ENCODE measurements at regions not wholly inside any gene's neighbourhood (a gene's known extent, or its start where the extent isn't known, plus 50 kb on each side); places are given as distances from the start of the nearest gene placed in this dataset.

GRCh38 chr5:2000591-2000990 lies 117.9 kb upstream of the IRX4 start:
- FAIRE-seq, result no peak
- Histone ChIP-seq H3K4me3 (ENCODE audit: insufficient read depth, low read depth, low read length) (no peak overlapping the region), H3K4me2 (ENCODE audit: low read length) (no peak overlapping the region), H2AFZ (ENCODE audit: low read depth, low read length) (no peak overlapping the region), H3K27ac (ENCODE audit: low read depth, low read length) (no peak overlapping the region), H4K20me1 (ENCODE audit: insufficient read depth, low read length) (no peaks in the 10 kb centered on the region), H3K9ac (ENCODE audit: low read length) (no peak overlapping the region), H3K79me2 (ENCODE audit: insufficient read depth, low read length) (no peaks in the 10 kb centered on the region), H3K36me3 (ENCODE audit: insufficient read depth, low read length) (no peaks in the 10 kb centered on the region), H3K9me3 (ENCODE audit: insufficient read depth, low read depth, low read length) (no peaks in the 10 kb centered on the region), H3K4me1 (ENCODE audit: insufficient read depth, low read length) (no peaks in the 10 kb centered on the region), H3K27me3 (ENCODE audit: insufficient read depth, low read length) (no peaks in the 10 kb centered on the region)
- Mint-ChIP-seq H3K9me3 (ENCODE audit: unreplicated experiment) (peaks cover 5% of the 10 kb centered on the region), H3K4me1 (ENCODE audit: low read depth, unreplicated experiment) (no peaks in the 10 kb centered on the region), H3K4me3 (ENCODE audit: unreplicated experiment) (no peak overlapping the region), H3K36me3 (ENCODE audit: low read depth, unreplicated experiment) (no peaks in the 10 kb centered on the region), H3K27ac (ENCODE audit: unreplicated experiment) (no peak overlapping the region), H3K27me3 (ENCODE audit: low read depth, unreplicated experiment) (peaks cover 55% of the 10 kb centered on the region)
- no peak for DNase-seq (ENCODE audit: low read depth)
- TF ChIP-seq, protein P1, sequence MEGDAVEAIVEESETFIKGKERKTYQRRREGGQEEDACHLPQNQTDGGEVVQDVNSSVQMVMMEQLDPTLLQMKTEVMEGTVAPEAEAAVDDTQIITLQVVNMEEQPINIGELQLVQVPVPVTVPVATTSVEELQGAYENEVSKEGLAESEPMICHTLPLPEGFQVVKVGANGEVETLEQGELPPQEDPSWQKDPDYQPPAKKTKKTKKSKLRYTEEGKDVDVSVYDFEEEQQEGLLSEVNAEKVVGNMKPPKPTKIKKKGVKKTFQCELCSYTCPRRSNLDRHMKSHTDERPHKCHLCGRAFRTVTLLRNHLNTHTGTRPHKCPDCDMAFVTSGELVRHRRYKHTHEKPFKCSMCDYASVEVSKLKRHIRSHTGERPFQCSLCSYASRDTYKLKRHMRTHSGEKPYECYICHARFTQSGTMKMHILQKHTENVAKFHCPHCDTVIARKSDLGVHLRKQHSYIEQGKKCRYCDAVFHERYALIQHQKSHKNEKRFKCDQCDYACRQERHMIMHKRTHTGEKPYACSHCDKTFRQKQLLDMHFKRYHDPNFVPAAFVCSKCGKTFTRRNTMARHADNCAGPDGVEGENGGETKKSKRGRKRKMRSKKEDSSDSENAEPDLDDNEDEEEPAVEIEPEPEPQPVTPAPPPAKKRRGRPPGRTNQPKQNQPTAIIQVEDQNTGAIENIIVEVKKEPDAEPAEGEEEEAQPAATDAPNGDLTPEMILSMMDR (IDR thresholded peaks at IDR 0.05; ENCODE audit: insufficient read depth, low read depth, low read length), result no peak
- no peak for TF ChIP-seq EZH2 (IDR thresholded peaks at IDR 0.05; ENCODE audit: insufficient read depth, low read length)

- no peaks in the 10 kb centered on the region for H3K4me1 Mint-ChIP-seq (ENCODE audit: low read depth, unreplicated experiment)
- no peak overlapping the region for H3K27ac ChIP-seq (ENCODE audit: low read depth, low read length)
- peaks cover 55% of the 10 kb centered on the region for H3K27me3 Mint-ChIP-seq (ENCODE audit: low read depth, unreplicated experiment)
- H3K27me3 ChIP-seq (ENCODE audit: insufficient read depth, low read length), result no peaks in the 10 kb centered on the region
- no peaks in the 10 kb centered on the region for H3K36me3 Mint-ChIP-seq (ENCODE audit: low read depth, unreplicated experiment)
- no peaks in the 10 kb centered on the region for H4K20me1 ChIP-seq (ENCODE audit: insufficient read depth, low read length)
- H3K27ac Mint-ChIP-seq (ENCODE audit: unreplicated experiment), result no peak overlapping the region
- no peaks in the 10 kb centered on the region for H3K4me1 ChIP-seq (ENCODE audit: insufficient read depth, low read length)
- H3K4me3 ChIP-seq (ENCODE audit: insufficient read depth, low read depth, low read length), result no peak overlapping the region
- DNase-seq (ENCODE audit: low read depth) (no peak), FAIRE-seq (no peak)
- H3K36me3 ChIP-seq (ENCODE audit: insufficient read depth, low read length), result no peaks in the 10 kb centered on the region
- H3K4me2 ChIP-seq (ENCODE audit: low read length), result no peak overlapping the region
- H3K9me3 ChIP-seq (ENCODE audit: insufficient read depth, low read depth, low read length), result peaks cover 5% of the 10 kb centered on the region
- TF ChIP-seq EZH2 (IDR thresholded peaks at IDR 0.05; ENCODE audit: insufficient read depth, low read length), result no peak
- TF ChIP-seq, protein P1 (IDR thresholded peaks at IDR 0.05; ENCODE audit: insufficient read depth, low read depth, low read length), result no peak
- H3K4me3 Mint-ChIP-seq (ENCODE audit: unreplicated experiment), result no peak overlapping the region
- no peaks in the 10 kb centered on the region for H3K79me2 ChIP-seq (ENCODE audit: insufficient read depth, low read length)
- H3K9ac ChIP-seq (ENCODE audit: low read length), result no peak overlapping the region
- no peak overlapping the region for H2AFZ ChIP-seq (ENCODE audit: low read depth, low read length)
- H3K9me3 Mint-ChIP-seq (ENCODE audit: unreplicated experiment), result peaks cover 3% of the 10 kb centered on the region
Measured at GRCh38 chr5:1999794-2000193, 117.1 kb upstream of the IRX4 start.

- no peaks in the 10 kb centered on the region for H4K20me1 ChIP-seq (ENCODE audit: insufficient read depth, low read length)
- H3K4me1 ChIP-seq (ENCODE audit: insufficient read depth, low read length), result no peaks in the 10 kb centered on the region
- no peak overlapping the region for H3K27ac ChIP-seq (ENCODE audit: low read depth, low read length)
- peaks cover 10% of the 10 kb centered on the region for H3K9me3 ChIP-seq (ENCODE audit: insufficient read depth, low read depth, low read length)
- DNase-seq (ENCODE audit: low read depth) (no peak), FAIRE-seq (no peak)
- Mint-ChIP-seq H3K27ac (ENCODE audit: unreplicated experiment) (no peak overlapping the region), H3K9me3 (ENCODE audit: unreplicated experiment) (peaks cover 5% of the 10 kb centered on the region), H3K27me3 (ENCODE audit: low read depth, unreplicated experiment) (peaks cover 53% of the 10 kb centered on the region), H3K4me1 (ENCODE audit: low read depth, unreplicated experiment) (no peaks in the 10 kb centered on the region), H3K4me3 (ENCODE audit: unreplicated experiment) (no peak overlapping the region), H3K36me3 (ENCODE audit: low read depth, unreplicated experiment) (no peaks in the 10 kb centered on the region)
- H2AFZ ChIP-seq (ENCODE audit: low read depth, low read length), result no peak overlapping the region
- TF ChIP-seq, protein P1 (IDR thresholded peaks at IDR 0.05; ENCODE audit: insufficient read depth, low read depth, low read length), result no peak
- no peak for TF ChIP-seq EZH2 (IDR thresholded peaks at IDR 0.05; ENCODE audit: insufficient read depth, low read length)
- no peak overlapping the region for H3K4me3 ChIP-seq (ENCODE audit: insufficient read depth, low read depth, low read length)
- H3K27me3 ChIP-seq (ENCODE audit: insufficient read depth, low read length), result no peaks in the 10 kb centered on the region
- H3K9ac ChIP-seq (ENCODE audit: low read length), result no peak overlapping the region
- no peaks in the 10 kb centered on the region for H3K36me3 ChIP-seq (ENCODE audit: insufficient read depth, low read length)
- no peaks in the 10 kb centered on the region for H3K79me2 ChIP-seq (ENCODE audit: insufficient read depth, low read length)
- H3K4me2 ChIP-seq (ENCODE audit: low read length), result no peak overlapping the region
Measured at GRCh38 chr5:1998716-1999317, 116.1 kb upstream of the IRX4 start.

All from astrocyte (in vitro differentiated cells and primary cell).